ENCODE measurements at regions not wholly inside any gene's neighbourhood (a gene's known extent, or its start where the extent isn't known, plus 50 kb on each side); places are given as distances from the start of the nearest gene placed in this dataset.

DNA sequence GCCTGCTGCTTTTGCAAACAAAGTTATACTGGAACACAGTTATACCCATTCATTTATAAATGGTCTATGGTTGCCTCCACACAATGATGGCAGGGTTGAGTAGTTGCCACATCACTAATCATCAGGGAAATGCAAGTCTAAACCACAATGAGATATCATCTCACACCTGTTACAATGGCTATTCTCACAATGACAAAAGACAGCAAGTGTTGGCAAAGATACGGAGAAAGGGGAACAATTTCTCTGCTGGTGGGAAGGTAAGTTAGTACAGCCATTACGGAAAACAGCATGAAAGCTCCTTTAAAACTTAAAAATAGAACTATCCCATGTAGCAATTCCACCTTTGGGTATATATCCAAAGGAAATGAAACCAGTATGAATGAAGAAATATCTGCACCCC lies 261.4 kb downstream of the TJP1 start:
- H3K4me3 ChIP-seq (ENCODE audit: low read depth, low read length) = no peak overlapping the region
- DNase-seq (ENCODE audit: low read depth) = no peak
- TF ChIP-seq, protein P1, sequence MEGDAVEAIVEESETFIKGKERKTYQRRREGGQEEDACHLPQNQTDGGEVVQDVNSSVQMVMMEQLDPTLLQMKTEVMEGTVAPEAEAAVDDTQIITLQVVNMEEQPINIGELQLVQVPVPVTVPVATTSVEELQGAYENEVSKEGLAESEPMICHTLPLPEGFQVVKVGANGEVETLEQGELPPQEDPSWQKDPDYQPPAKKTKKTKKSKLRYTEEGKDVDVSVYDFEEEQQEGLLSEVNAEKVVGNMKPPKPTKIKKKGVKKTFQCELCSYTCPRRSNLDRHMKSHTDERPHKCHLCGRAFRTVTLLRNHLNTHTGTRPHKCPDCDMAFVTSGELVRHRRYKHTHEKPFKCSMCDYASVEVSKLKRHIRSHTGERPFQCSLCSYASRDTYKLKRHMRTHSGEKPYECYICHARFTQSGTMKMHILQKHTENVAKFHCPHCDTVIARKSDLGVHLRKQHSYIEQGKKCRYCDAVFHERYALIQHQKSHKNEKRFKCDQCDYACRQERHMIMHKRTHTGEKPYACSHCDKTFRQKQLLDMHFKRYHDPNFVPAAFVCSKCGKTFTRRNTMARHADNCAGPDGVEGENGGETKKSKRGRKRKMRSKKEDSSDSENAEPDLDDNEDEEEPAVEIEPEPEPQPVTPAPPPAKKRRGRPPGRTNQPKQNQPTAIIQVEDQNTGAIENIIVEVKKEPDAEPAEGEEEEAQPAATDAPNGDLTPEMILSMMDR (IDR thresholded peaks at IDR 0.05; ENCODE audit: insufficient read depth, low read depth, low read length, missing control alignments) = no peak

DNA sequence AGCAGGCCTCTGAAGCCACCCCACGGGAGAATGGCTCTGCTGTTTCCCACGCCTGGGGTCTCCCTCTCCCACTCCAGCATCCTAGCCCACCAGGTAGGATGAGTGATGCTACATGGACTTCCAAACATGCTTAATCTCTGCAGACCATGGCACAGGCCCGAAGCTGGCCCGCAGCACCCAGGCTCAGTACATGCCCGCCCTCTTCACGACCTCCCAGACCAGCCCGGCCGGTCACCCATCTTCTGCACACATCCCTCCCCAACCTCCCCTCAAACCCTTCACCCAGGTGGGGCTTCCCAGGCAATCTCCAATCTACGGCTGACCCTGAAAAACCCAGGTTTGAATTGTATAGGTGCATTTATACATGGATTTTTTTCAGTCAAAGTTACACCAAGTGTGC lies 264.0 kb downstream of the TJP1 start:
- no peak overlapping the region for H3K4me3 ChIP-seq (ENCODE audit: low read depth, low read length)
- TF ChIP-seq, protein P1 (IDR thresholded peaks at IDR 0.05; ENCODE audit: insufficient read depth, low read depth, low read length, missing control alignments) = no peak
- no peak for DNase-seq (ENCODE audit: low read depth)

DNA sequence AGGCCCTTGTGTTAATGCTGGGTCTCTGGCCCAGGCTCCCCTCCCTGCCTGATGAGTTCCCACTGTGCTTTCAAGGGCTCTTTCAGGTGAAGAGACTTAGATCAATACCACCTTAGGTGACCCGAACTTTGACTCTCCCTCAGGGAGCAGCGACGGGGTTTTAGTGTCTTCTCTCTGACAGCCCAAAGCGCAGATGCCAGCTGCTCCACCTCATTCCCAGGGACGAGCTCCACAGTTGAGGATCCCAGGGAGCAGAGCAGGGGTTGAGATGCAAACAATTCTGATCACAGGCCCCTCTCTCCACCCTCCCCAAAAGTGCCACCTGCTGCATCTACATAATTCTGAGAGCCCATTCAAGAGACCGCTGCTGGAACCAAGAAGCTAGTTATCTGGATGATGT lies 265.1 kb downstream of the TJP1 start:
- TF ChIP-seq, protein P1 (IDR thresholded peaks at IDR 0.05; ENCODE audit: insufficient read depth, low read depth, low read length, missing control alignments) = no peak
- no peak overlapping the region for H3K4me3 ChIP-seq (ENCODE audit: low read depth, low read length)
- DNase-seq (ENCODE audit: low read depth) = no peak

DNA sequence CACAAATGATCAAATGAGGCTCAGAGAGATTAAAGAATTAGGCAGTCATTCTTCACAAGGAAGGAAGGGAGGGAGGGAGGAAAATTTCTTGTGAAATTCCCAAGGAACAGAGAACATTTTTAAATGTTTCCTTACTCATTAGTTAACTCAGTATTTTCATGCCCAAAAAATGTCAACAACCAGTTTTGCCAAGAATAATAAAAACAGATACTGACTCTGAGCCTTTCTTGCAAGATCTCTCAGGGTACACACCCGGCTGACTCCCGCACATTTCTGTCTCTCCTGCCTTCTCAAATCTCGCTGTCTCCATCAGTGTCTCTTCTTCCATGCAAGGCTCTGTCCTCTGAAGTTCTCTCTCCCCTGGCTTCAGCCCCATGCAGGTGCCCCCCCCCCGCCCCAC lies 265.9 kb downstream of the TJP1 start:
- DNase-seq (ENCODE audit: low read depth) = no peak
- TF ChIP-seq, protein P1 (IDR thresholded peaks at IDR 0.05; ENCODE audit: insufficient read depth, low read depth, low read length, missing control alignments) = no peak
- no peak overlapping the region for H3K4me3 ChIP-seq (ENCODE audit: low read depth, low read length)

DNA sequence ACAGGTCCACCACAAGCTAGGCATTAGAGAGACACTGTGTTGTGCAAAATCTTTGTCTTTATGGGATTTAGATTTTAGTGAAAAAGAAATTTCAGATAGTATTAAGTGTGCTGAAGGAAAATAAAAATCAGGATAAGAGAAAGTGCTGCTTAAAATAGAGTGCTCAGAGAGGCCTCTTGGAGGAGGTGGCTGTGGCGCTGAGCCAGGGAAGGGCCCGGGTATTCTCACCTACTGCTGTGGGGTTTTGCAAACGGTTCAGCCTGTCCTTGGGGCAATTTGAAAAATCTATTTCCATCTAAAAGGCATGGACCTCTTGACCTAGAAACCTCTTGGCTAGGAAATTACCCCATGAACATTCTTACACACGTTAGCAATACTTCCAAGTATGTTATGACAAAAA lies 267.7 kb downstream of the TJP1 start:
- no peak for DNase-seq (ENCODE audit: low read depth)
- H3K4me3 ChIP-seq (ENCODE audit: low read depth, low read length) = no peak overlapping the region
- TF ChIP-seq, protein P1 (IDR thresholded peaks at IDR 0.05; ENCODE audit: insufficient read depth, low read depth, low read length, missing control alignments) = no peak

DNA sequence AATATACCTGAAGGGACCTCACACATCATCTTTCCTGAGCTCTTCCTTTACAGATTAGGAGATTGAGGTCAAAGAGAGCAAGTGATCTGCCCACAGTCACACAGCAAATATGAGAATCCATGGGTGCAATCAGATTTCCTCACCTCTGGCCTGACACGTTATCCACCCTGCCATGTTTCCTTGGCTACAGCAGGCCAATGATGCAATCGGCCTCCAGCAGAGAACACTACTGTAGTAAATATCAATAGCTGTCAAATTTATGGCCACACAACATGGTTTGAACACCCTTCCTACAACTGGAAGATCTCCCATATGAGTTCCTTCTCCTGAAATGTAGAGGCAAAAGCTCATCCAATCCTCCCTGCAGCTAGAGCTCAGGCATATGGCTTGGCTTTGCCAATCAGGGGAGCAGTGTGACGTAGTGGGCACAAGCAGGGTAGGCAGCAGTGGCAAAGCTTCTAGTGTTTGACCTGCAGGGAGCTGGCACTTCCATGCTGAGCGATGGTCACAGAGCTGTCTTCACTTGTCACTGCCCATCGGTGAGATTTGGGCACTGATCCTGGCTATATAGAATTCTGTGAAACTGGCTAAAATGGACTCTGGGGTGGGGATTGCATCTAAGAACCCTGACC lies 271.3 kb downstream of the TJP1 start:
- no peak for DNase-seq (ENCODE audit: low read depth)
- H3K4me3 ChIP-seq (ENCODE audit: low read depth, low read length) = no peak overlapping the region
- TF ChIP-seq, protein P1 (IDR thresholded peaks at IDR 0.05; ENCODE audit: insufficient read depth, low read depth, low read length, missing control alignments) = no peak

DNA sequence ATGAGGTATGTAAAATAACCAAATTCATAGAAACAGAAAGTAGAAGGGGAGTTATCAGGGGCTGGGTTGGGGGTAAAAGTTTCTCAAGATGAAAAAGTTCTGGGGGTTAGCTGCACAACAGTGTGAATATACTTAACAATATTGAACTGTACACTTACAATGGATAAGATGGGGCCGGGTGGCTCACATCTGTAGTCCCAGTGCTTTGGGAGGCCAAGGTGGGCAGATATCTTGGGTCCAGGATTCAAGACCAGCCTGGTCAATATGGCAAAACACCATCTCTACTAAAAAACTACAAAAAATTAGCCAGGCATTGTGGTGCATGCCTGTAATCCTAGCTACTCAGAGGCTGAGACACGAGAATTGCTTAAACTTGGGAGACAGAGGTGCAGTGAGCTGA lies 274.3 kb downstream of the TJP1 start:
- DNase-seq (ENCODE audit: low read depth) = no peak
- TF ChIP-seq, protein P1 (IDR thresholded peaks at IDR 0.05; ENCODE audit: insufficient read depth, low read depth, low read length, missing control alignments) = no peak
- no peak overlapping the region for H3K4me3 ChIP-seq (ENCODE audit: low read depth, low read length)
